Thyroid gland (tissue), 4 donors: ENCODE measurements at regions not wholly inside any gene's neighbourhood (a gene's known extent, or its start where the extent isn't known, plus 50 kb on each side); places are given as distances from the start of the nearest gene placed in this dataset.

ENCODE experiments used
- CTCF ChIP-seq, 6 experiments: fragments of 200-600 bp in 3 of 6; fragments of 450-650 bp in 3 of 6; sonication (generic) in 3 of 6; IDR thresholded peaks; one replicate each; pipeline ENCODE4 v1.5.1; 2016 to 2019; ENCODE audit warnings: antibody characterized with exemption in 6 of 6, mild to moderate bottlenecking in 2 of 6, inconsistent platforms in 1 of 6, moderate library complexity in 1 of 6
- POLR2A ChIP-seq, 2 donors: fragments of 450-650 bp; IDR thresholded peaks; one replicate each; pipeline ENCODE4 v1.6.1; 2017; ENCODE audit warnings: antibody characterized with exemption in 2 of 2, mild to moderate bottlenecking in 2 of 2, moderate library complexity in 1 of 2

GRCh38 chr21:28734522-28735175, 258.0 kb downstream of the LTN1 start:
- TF ChIP-seq POLR2A (IDR thresholded peaks at IDR 0.05), result no peak
- TF ChIP-seq CTCF (IDR thresholded peaks at IDR 0.05), result no peak
